ENCODE measurements at regions not wholly inside any gene's neighbourhood (a gene's known extent, or its start where the extent isn't known, plus 50 kb on each side); places are given as distances from the start of the nearest gene placed in this dataset.
"Not testable (repeated sequence)": the region's sequence is repeated elsewhere in the genome, so short reads cannot be mapped to it uniquely, and the experiment has no call there.

GRCh38 chr6:2344319-2344905, 99.0 kb upstream of the GMDS start:
- no peaks in the 10 kb centered on the region for H3K4me1 ChIP-seq (ENCODE audit: insufficient read depth, low read length, severe bottlenecking)
- no peaks in the 10 kb centered on the region for H3K79me2 ChIP-seq (ENCODE audit: insufficient read depth, low read length)
- H3K27me3 ChIP-seq (ENCODE audit: insufficient read depth, low read length), result no peaks in the 10 kb centered on the region
- no peak overlapping the region for H3K4me2 ChIP-seq (ENCODE audit: low read length)
- no peak overlapping the region for H3K9ac ChIP-seq (ENCODE audit: low read length)
- no peaks in the 10 kb centered on the region for H3F3A ChIP-seq (ENCODE audit: insufficient read depth, low read length)
- no peak overlapping the region for H3K4me3 ChIP-seq (ENCODE audit: low read depth, low read length, poor library complexity, severe bottlenecking)
- H3K9me2 ChIP-seq (ENCODE audit: low read depth, low read length), result no peaks in the 10 kb centered on the region
- H2AFZ ChIP-seq (ENCODE audit: low read length), result no peak overlapping the region
- no peaks in the 10 kb centered on the region for H3K36me3 ChIP-seq (ENCODE audit: insufficient read depth, low read length)
- no peaks in the 10 kb centered on the region for H3K9me3 ChIP-seq (ENCODE audit: low read length)
- TF ChIP-seq CTCF (IDR thresholded peaks at IDR 0.05; ENCODE audit: low read length), result no peak
- no peak for TF ChIP-seq EZH2 (IDR thresholded peaks at IDR 0.05; ENCODE audit: borderline replicate concordance, low read length)
- no peaks in the 10 kb centered on the region for H4K20me1 ChIP-seq (ENCODE audit: insufficient read depth, low read length)
- no peak overlapping the region for H3K27ac ChIP-seq (ENCODE audit: low read depth, low read length, poor library complexity, severe bottlenecking)

GRCh38 chr6:2327591-2327990, 82.2 kb upstream of the GMDS start:
- no peak for TF ChIP-seq CTCF (IDR thresholded peaks at IDR 0.05; ENCODE audit: low read length)
- H3K9ac ChIP-seq (ENCODE audit: low read length), result no peak overlapping the region
- H3K4me1 ChIP-seq (ENCODE audit: insufficient read depth, low read length, severe bottlenecking), result no peaks in the 10 kb centered on the region
- H3K4me2 ChIP-seq (ENCODE audit: low read length), result no peak overlapping the region
- no peaks in the 10 kb centered on the region for H3F3A ChIP-seq (ENCODE audit: insufficient read depth, low read length)
- 0 out of 2 replicates have a peak, but pooled peaks cover 3% of the 10 kb centered on the region for H3K9me3 ChIP-seq (ENCODE audit: low read length)
- H3K9me2 ChIP-seq (ENCODE audit: low read depth, low read length), result no peaks in the 10 kb centered on the region
- H4K20me1 ChIP-seq (ENCODE audit: insufficient read depth, low read length), result no peaks in the 10 kb centered on the region
- no peaks in the 10 kb centered on the region for H3K79me2 ChIP-seq (ENCODE audit: insufficient read depth, low read length)
- H3K36me3 ChIP-seq (ENCODE audit: insufficient read depth, low read length), result no peaks in the 10 kb centered on the region
- no peak overlapping the region for H3K27ac ChIP-seq (ENCODE audit: low read depth, low read length, poor library complexity, severe bottlenecking)
- H2AFZ ChIP-seq (ENCODE audit: low read length), result no peak overlapping the region
- no peaks in the 10 kb centered on the region for H3K27me3 ChIP-seq (ENCODE audit: insufficient read depth, low read length)
- no peak overlapping the region for H3K4me3 ChIP-seq (ENCODE audit: low read depth, low read length, poor library complexity, severe bottlenecking)

- no peaks in the 10 kb centered on the region for H3K27me3 ChIP-seq (ENCODE audit: insufficient read depth, low read length)
- H3K9ac ChIP-seq (ENCODE audit: low read length), result no peak overlapping the region
- H3K27ac ChIP-seq (ENCODE audit: low read depth, low read length, poor library complexity, severe bottlenecking), result no peak overlapping the region
- no peaks in the 10 kb centered on the region for H3K36me3 ChIP-seq (ENCODE audit: insufficient read depth, low read length)
- no peaks in the 10 kb centered on the region for H3K79me2 ChIP-seq (ENCODE audit: insufficient read depth, low read length)
- no peaks in the 10 kb centered on the region for H3K9me2 ChIP-seq (ENCODE audit: low read depth, low read length)
- no peaks in the 10 kb centered on the region for H3K4me1 ChIP-seq (ENCODE audit: insufficient read depth, low read length, severe bottlenecking)
- no peak for TF ChIP-seq EZH2 (IDR thresholded peaks at IDR 0.05; ENCODE audit: borderline replicate concordance, low read length)
- TF ChIP-seq CTCF (IDR thresholded peaks at IDR 0.05; ENCODE audit: low read length), result no peak
- H3F3A ChIP-seq (ENCODE audit: insufficient read depth, low read length), result no peaks in the 10 kb centered on the region
- no peak overlapping the region for H2AFZ ChIP-seq (ENCODE audit: low read length)
- H3K4me2 ChIP-seq (ENCODE audit: low read length), result no peak overlapping the region
- H4K20me1 ChIP-seq (ENCODE audit: insufficient read depth, low read length), result no peaks in the 10 kb centered on the region
- no peak overlapping the region for H3K4me3 ChIP-seq (ENCODE audit: low read depth, low read length, poor library complexity, severe bottlenecking)
- 0 out of 2 replicates have a peak, but pooled peaks cover 10% of the 10 kb centered on the region for H3K9me3 ChIP-seq (ENCODE audit: low read length)
These were observed 79.0 kb upstream of the GMDS start for GRCh38 chr6:2324166-2324953.

- H3K9me2 ChIP-seq (ENCODE audit: low read depth, low read length); H3K9me3 ChIP-seq (ENCODE audit: low read length); H3K4me3 ChIP-seq (ENCODE audit: low read depth, low read length, poor library complexity, severe bottlenecking); H3K27ac ChIP-seq (ENCODE audit: low read depth, low read length, poor library complexity, severe bottlenecking); H2AFZ ChIP-seq (ENCODE audit: low read length); H3K4me2 ChIP-seq (ENCODE audit: low read length); H3K27me3 ChIP-seq (ENCODE audit: insufficient read depth, low read length); H3K36me3 ChIP-seq (ENCODE audit: insufficient read depth, low read length); H3K4me1 ChIP-seq (ENCODE audit: insufficient read depth, low read length, severe bottlenecking); H4K20me1 ChIP-seq (ENCODE audit: insufficient read depth, low read length); H3F3A ChIP-seq (ENCODE audit: insufficient read depth, low read length); H3K9ac ChIP-seq (ENCODE audit: low read length); H3K79me2 ChIP-seq (ENCODE audit: insufficient read depth, low read length): not testable (repeated sequence)
These were observed 72.1 kb upstream of the GMDS start for GRCh38 chr6:2317498-2317897.

Data from OCI-LY1 (cell line).